ENCODE measurements at regions not wholly inside any gene's neighbourhood (a gene's known extent, or its start where the extent isn't known, plus 50 kb on each side); places are given as distances from the start of the nearest gene placed in this dataset.

- TF ChIP-seq POLR2AphosphoS5 (IDR thresholded peaks at IDR 0.05) (no peak), POLR2A (IDR thresholded peaks at IDR 0.05) (no peak)
- TF ChIP-seq, protein P1, sequence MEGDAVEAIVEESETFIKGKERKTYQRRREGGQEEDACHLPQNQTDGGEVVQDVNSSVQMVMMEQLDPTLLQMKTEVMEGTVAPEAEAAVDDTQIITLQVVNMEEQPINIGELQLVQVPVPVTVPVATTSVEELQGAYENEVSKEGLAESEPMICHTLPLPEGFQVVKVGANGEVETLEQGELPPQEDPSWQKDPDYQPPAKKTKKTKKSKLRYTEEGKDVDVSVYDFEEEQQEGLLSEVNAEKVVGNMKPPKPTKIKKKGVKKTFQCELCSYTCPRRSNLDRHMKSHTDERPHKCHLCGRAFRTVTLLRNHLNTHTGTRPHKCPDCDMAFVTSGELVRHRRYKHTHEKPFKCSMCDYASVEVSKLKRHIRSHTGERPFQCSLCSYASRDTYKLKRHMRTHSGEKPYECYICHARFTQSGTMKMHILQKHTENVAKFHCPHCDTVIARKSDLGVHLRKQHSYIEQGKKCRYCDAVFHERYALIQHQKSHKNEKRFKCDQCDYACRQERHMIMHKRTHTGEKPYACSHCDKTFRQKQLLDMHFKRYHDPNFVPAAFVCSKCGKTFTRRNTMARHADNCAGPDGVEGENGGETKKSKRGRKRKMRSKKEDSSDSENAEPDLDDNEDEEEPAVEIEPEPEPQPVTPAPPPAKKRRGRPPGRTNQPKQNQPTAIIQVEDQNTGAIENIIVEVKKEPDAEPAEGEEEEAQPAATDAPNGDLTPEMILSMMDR (IDR thresholded peaks at IDR 0.05) = no peak
Measured at GRCh38 chr3:148646126-148646665, 51.5 kb upstream of the AGTR1 start.

Measured in breast epithelium (tissue), 3 donors.